ENCODE measurements at regions not wholly inside any gene's neighbourhood (a gene's known extent, or its start where the extent isn't known, plus 50 kb on each side); places are given as distances from the start of the nearest gene placed in this dataset.

DNA sequence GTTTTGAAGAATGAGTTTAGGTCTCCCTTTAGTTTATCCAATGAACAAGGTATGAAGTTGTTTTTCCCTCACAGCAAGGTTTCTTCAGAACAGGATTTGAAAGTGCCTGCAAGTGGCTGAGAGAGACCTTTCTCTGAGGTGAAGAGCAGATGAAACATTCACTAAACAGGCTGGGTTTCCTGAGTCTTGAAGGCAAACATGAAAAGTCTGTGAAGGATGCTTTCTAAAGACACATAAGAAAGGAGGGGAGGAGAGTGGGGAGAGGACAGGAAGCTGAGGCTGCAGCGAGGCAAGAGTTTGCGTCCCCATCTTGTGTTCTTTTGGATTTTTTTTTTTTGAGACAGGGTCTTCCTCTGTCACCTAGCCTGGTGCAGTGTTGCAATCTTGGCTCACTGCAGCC, 95.7 kb upstream of the SIM2 start:
- no peak overlapping the region for H3K9ac ChIP-seq (ENCODE audit: extremely low read depth, insufficient read length, low read length)
- no peak overlapping the region for H3K23ac ChIP-seq (ENCODE audit: insufficient read length, low read depth, low read length)
- no peak overlapping the region for H3K4ac ChIP-seq (ENCODE audit: low read depth, low read length)
- H2BK120ac ChIP-seq (ENCODE audit: low read depth, low read length, poor library complexity, severe bottlenecking): no peak overlapping the region
- no peak for DNase-seq
- H2BK15ac ChIP-seq (ENCODE audit: low read depth, low read length): no peak overlapping the region
- H2BK5ac ChIP-seq (ENCODE audit: insufficient read length, low read length): no peak overlapping the region
- Mint-ChIP-seq H3K9me3 (no peaks in the 10 kb centered on the region), H3K4me3 (no peak overlapping the region), H3K4me1 (peaks cover 10 to 21% of the 10 kb centered on the region in 2 experiments), H3K36me3 (ENCODE audit: insufficient read depth in 1 of 3, low read depth in 3 of 3) (no peaks in the 10 kb centered on the region), H3K27ac (no peak overlapping the region; a peak in 1 of 7 replicates), H3K27me3 (ENCODE audit: low read depth) (0 out of 2 replicates have a peak, but pooled peaks cover 3% of the 10 kb centered on the region)
- no peaks in the 10 kb centered on the region for H3K79me2 ChIP-seq (ENCODE audit: insufficient read depth, low read length)
- H3T11ph ChIP-seq (ENCODE audit: low read length): no peak overlapping the region
- no peak overlapping the region for H3K14ac ChIP-seq (ENCODE audit: insufficient read depth, low read length)
- WGBS (ENCODE audit: extremely low coverage, insufficient read length, low lambda C conversion rate): no CpG with 5 or more reads among the region's 2 CpGs
- H4K5ac ChIP-seq (ENCODE audit: insufficient read length, low read depth, low read length): no peak overlapping the region
- H2BK20ac ChIP-seq (ENCODE audit: low read depth, low read length, poor library complexity, severe bottlenecking): no peak overlapping the region
- H2AK5ac ChIP-seq (ENCODE audit: insufficient read length, low read length): no peak overlapping the region
- no peak overlapping the region for H2BK12ac ChIP-seq (ENCODE audit: insufficient read length, low read depth, low read length)
- no peak overlapping the region for H3K27ac ChIP-seq (ENCODE audit: insufficient read length, low read depth, low read length)
- no peaks in the 10 kb centered on the region for H3K27me3 ChIP-seq (ENCODE audit: insufficient read depth, low read length)
- no peak for TF ChIP-seq CTCF (conservative IDR thresholded peaks at IDR 0.05)
- H3K18ac ChIP-seq (ENCODE audit: insufficient read length, low read depth, low read length): no peak overlapping the region
- no peak overlapping the region for H3K4me2 ChIP-seq (ENCODE audit: insufficient read depth, insufficient read length, low read length)
- H4K8ac ChIP-seq (replicated peaks; ENCODE audit: insufficient read length, low read depth, low read length): no peak overlapping the region
- no peaks in the 10 kb centered on the region for H3K9me3 ChIP-seq (ENCODE audit: control insufficient read depth, low read depth, low read length)
- H4K20me1 ChIP-seq (ENCODE audit: control insufficient read depth, insufficient read depth, insufficient read length): no peaks in the 10 kb centered on the region
- H3K79me1 ChIP-seq (ENCODE audit: insufficient read depth, low read depth, low read length, poor library complexity, severe bottlenecking): no peaks in the 10 kb centered on the region
- no peak overlapping the region for H4K91ac ChIP-seq (ENCODE audit: insufficient read length, low read depth, low read length)
- H3K4me1 ChIP-seq (ENCODE audit: insufficient read depth, low read length): no peaks in the 10 kb centered on the region
- H2AFZ ChIP-seq (ENCODE audit: low read length): no peak overlapping the region
- no peaks in the 10 kb centered on the region for H3K23me2 ChIP-seq (ENCODE audit: insufficient read length, low read depth, low read length, poor library complexity, severe bottlenecking)
- no peak overlapping the region for H3K56ac ChIP-seq (ENCODE audit: insufficient read length, low read depth, low read length)
